ENCODE measurements at regions not wholly inside any gene's neighbourhood (a gene's known extent, or its start where the extent isn't known, plus 50 kb on each side); places are given as distances from the start of the nearest gene placed in this dataset.

DNA sequence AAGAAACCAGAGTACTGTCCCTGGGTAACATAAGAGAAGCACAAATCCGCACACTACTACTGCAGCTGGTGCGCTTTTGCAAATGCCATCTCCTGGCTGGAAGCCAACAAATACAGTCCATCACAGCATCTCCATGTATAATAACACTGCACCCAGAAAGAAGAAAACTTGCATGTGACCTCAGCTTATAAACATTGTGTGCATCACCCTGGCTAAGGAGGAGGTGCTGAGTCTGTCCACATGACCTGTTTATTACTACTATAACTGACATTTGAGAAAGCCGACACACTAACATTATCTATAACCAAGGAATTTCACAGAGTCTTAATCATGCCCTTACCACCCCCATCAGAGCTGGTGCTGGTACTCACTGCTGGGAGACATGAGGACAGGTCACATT is 516.8 kb downstream of the CFAP47 start:
- Histone ChIP-seq H3K9me3 (replicated peaks) (no peaks in the 10 kb centered on the region), H3K4me3 (no peak overlapping the region), H3K27ac (replicated peaks) (no peak overlapping the region), H3K27me3 (ENCODE audit: low read depth) (no peaks in the 10 kb centered on the region), H3K36me3 (no peaks in the 10 kb centered on the region), H3K4me1 (no peaks in the 10 kb centered on the region)
- TF ChIP-seq, protein P1, sequence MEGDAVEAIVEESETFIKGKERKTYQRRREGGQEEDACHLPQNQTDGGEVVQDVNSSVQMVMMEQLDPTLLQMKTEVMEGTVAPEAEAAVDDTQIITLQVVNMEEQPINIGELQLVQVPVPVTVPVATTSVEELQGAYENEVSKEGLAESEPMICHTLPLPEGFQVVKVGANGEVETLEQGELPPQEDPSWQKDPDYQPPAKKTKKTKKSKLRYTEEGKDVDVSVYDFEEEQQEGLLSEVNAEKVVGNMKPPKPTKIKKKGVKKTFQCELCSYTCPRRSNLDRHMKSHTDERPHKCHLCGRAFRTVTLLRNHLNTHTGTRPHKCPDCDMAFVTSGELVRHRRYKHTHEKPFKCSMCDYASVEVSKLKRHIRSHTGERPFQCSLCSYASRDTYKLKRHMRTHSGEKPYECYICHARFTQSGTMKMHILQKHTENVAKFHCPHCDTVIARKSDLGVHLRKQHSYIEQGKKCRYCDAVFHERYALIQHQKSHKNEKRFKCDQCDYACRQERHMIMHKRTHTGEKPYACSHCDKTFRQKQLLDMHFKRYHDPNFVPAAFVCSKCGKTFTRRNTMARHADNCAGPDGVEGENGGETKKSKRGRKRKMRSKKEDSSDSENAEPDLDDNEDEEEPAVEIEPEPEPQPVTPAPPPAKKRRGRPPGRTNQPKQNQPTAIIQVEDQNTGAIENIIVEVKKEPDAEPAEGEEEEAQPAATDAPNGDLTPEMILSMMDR (IDR thresholded peaks at IDR 0.05; ENCODE audit: borderline replicate concordance): no peak
- intact Hi-C loops (cut with micrococcal nuclease): no loop called here
- no peak for DNase-seq

DNA sequence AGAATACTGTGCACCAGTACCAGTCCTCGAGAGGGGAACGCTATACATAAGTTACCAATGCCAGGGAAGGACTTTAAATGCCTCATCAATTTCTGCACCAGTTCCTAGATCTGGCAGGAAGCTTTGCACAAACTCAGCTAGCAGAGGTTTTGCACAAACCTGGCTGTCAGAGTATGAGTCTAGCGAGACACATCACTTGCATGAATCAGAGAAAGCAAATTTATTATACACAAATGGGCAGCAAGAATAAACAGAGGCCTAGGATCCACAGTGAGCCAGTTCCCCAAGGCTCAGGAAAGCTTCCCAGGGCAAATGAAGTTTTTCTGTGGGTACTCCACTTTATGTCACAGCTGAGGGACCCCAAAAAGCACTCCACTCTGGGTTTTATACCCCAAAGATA is 523.5 kb downstream of the CFAP47 start:
- intact Hi-C loops (cut with micrococcal nuclease): no loop called here
- no peaks in the 10 kb centered on the region for H3K9me3 ChIP-seq (replicated peaks)
- H3K27ac ChIP-seq (replicated peaks): no peak overlapping the region
- H3K27me3 ChIP-seq (ENCODE audit: low read depth): no peaks in the 10 kb centered on the region
- TF ChIP-seq, protein P1 (IDR thresholded peaks at IDR 0.05; ENCODE audit: borderline replicate concordance): no peak
- DNase-seq: no peak
- no peaks in the 10 kb centered on the region for H3K4me1 ChIP-seq
- no peak overlapping the region for H3K4me3 ChIP-seq
- H3K36me3 ChIP-seq: no peaks in the 10 kb centered on the region

DNA sequence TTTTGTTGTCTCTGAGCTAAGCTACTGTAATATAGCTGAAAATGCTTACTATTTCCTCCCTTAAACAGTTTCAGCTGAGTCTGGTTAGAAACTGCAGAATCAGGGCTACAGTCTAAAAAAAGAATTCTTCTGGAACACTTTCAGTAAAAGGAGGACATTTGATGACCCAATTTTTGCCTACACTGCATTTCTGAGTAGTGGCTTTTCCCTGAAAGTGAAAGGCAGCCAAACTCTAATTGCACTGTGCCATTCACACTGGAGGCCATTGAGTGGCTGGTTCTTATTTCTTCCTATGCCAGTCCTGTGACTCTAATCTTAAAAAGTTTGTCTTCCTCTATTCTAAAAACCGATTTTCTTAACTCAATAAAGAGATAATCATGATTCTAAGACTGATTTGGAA is 526.0 kb downstream of the CFAP47 start:
- intact Hi-C loops (cut with micrococcal nuclease): no loop called here
- no peaks in the 10 kb centered on the region for H3K9me3 ChIP-seq (replicated peaks)
- no peak for DNase-seq
- TF ChIP-seq, protein P1 (IDR thresholded peaks at IDR 0.05; ENCODE audit: borderline replicate concordance): no peak
- H3K27me3 ChIP-seq (ENCODE audit: low read depth): no peaks in the 10 kb centered on the region
- no peaks in the 10 kb centered on the region for H3K36me3 ChIP-seq
- H3K27ac ChIP-seq (replicated peaks): no peak overlapping the region
- H3K4me3 ChIP-seq: no peak overlapping the region
- H3K4me1 ChIP-seq: no peaks in the 10 kb centered on the region

DNA sequence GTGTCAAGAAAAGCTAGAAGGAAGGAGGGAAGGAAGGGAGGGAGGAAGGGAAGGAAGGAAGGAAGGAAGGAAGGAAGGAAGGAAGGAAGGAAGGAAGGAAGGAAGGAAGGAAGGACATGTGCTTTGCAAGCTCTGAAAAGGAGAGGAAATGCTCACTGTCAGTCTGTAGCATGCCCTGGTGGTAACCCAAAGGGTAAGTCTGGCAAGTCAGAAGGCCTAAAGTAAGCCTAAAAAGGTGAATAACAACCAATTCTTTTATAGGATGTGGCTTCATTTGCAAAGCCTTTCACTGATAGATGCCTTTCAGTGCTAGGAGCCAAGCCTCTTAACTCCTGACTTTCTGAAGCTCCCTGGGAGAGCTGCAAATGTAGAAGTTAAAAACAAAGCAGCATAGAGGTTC is 542.6 kb downstream of the CFAP47 start:
- no peak for DNase-seq
- no peaks in the 10 kb centered on the region for H3K9me3 ChIP-seq (replicated peaks)
- no peaks in the 10 kb centered on the region for H3K36me3 ChIP-seq
- no peaks in the 10 kb centered on the region for H3K27me3 ChIP-seq (ENCODE audit: low read depth)
- H3K27ac ChIP-seq (replicated peaks): no peak overlapping the region
- no peaks in the 10 kb centered on the region for H3K4me1 ChIP-seq
- TF ChIP-seq, protein P1 (IDR thresholded peaks at IDR 0.05; ENCODE audit: borderline replicate concordance): no peak
- no peak overlapping the region for H3K4me3 ChIP-seq
- intact Hi-C loops (cut with micrococcal nuclease): no loop called here

DNA sequence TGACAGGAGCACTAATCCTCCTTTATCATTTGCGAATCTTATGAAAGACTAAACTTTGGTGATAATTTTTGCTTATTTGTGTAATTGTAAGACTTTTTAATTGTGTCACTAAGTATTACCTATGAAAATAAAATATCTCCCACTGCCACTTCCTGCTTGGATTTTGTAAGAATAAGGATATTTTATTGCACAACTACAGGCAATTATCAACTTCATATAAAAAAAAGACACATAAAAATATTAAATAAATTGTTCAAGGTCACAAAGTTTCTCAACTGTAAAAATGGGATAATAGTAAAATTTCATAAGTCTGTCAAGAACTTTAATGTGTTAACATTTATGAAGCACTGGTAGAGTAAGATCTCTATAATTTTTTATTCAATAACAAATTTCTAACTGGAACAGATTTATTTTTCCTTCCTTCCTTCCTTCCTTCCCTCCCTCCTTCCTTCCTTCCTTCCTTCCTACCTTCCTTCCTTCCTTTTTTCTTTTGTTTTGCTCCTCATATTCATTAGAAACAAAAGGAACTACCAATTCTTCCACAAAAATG is 527.6 kb upstream of the FAM47C start:
- H3K4me1 ChIP-seq: no peaks in the 10 kb centered on the region
- H3K4me3 ChIP-seq: no peak overlapping the region
- intact Hi-C loops (cut with micrococcal nuclease): no loop called here
- H3K9me3 ChIP-seq (replicated peaks): no peaks in the 10 kb centered on the region
- no peaks in the 10 kb centered on the region for H3K36me3 ChIP-seq
- DNase-seq: no peak
- H3K27me3 ChIP-seq (ENCODE audit: low read depth): no peaks in the 10 kb centered on the region
- TF ChIP-seq, protein P1 (IDR thresholded peaks at IDR 0.05; ENCODE audit: borderline replicate concordance): no peak
- no peak overlapping the region for H3K27ac ChIP-seq (replicated peaks)
